NOMO-1 (cell line): ENCODE measurements at regions not wholly inside any gene's neighbourhood (a gene's known extent, or its start where the extent isn't known, plus 50 kb on each side); places are given as distances from the start of the nearest gene placed in this dataset.

Experiments
- DNase-seq, 2 experiments: peaks; one replicate each; lab custom pipeline; 2025; ENCODE audit not compliant: unreplicated experiment in 2 of 2; lab: John Stamatoyannopoulos, UW

- no peak for DNase-seq
Observed at GRCh38 chr14:56870336-56870735, 60.1 kb upstream of the OTX2 start.

- DNase-seq, result no peak
Observed at GRCh38 chr14:56868660-56869059, 58.4 kb upstream of the OTX2 start.

GRCh38 chr14:56862836-56863235 is 52.6 kb upstream of the OTX2 start:
- DNase-seq, result no peak

DNA sequence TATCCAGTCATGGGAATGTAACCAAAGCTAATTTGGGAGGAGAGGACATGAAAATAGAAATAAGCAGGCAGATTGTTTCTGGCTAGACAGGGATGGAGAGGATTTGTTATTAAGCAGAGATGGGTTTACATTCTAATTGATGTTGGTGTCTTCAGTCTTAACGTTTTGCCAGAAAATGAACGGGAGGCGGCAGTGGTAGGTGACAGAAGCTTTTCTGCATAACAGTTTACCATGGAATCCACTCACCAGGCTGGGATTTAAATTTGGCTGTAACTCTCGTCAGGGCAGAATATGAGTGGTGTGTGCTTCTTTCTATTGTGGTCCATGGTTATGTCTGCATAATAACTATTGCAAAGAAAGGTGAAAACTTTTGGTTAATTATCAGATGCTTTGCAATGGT is 50.2 kb upstream of the OTX2 start:
- DNase-seq, result no peak
